H1 (cell line): ENCODE measurements at regions not wholly inside any gene's neighbourhood (a gene's known extent, or its start where the extent isn't known, plus 50 kb on each side); places are given as distances from the start of the nearest gene placed in this dataset.

ENCODE experiments used
- POLR2A ChIP-seq, 2 experiments: IDR thresholded peaks; 1 replicate in 1 of 2; 2 replicates in 1 of 2; pipeline ENCODE4 v1.6.1; 2011; ENCODE audit warnings: low read depth in 2 of 2, low read length in 2 of 2, mild to moderate bottlenecking in 2 of 2; ENCODE audit errors: control extremely low read depth in 1 of 2
- POLR2AphosphoS5 ChIP-seq: IDR thresholded peaks from 2 replicates; pipeline ENCODE4 v1.6.1; 2011; ENCODE audit warnings: low read depth, low read length
- SIN3A ChIP-seq, 2 experiments: IDR thresholded peaks in 1 of 2; conservative IDR thresholded peaks in 1 of 2; 2 replicates each; pipeline ENCODE4 v1.6.1; 2011 to 2012; ENCODE audit warnings: low read length in 2 of 2, improper control_type of control experiment in 1 of 2, low read depth in 1 of 2, mild to moderate bottlenecking in 1 of 2

DNA sequence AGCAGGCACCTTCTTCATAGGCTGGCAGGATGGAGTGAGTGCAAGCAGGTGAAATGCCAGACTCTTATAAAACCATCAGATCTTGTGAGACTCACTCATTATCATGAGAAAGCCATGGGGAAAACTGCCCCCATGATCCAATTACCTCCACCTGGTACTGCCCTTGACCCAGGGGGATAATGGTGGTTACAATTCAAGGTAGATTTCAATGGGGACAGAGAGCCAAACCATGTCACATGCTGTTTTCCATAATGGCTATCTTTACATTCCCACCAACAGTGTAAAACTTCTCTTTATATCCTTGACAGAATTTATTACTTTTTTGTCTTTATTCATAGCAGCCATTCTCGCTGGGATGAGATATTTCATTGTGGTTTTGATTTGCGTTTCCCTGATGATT is 663.0 kb upstream of the AGA start:
- TF ChIP-seq POLR2A (IDR thresholded peaks at IDR 0.05; ENCODE audit: control extremely low read depth in 1 of 2, low read depth in 2 of 2, low read length in 2 of 2) (no peak), POLR2AphosphoS5 (no peak), SIN3A (conservative IDR thresholded peaks at IDR 0.05 in 1 of 2, IDR thresholded peaks at IDR 0.05 in 1 of 2; ENCODE audit: low read depth in 1 of 2, low read length in 2 of 2) (no peak)
